Loucy (cell line): ENCODE measurements at regions not wholly inside any gene's neighbourhood (a gene's known extent, or its start where the extent isn't known, plus 50 kb on each side); places are given as distances from the start of the nearest gene placed in this dataset.

Source experiments
- H2AFZ ChIP-seq: fragments of 200-600 bp; sonication (generic); 2 replicates; pipeline ENCODE4 v1.6.0; 2016; ENCODE audit warnings: antibody characterized with exemption, mild to moderate bottlenecking, low read length, moderate library complexity
- H3F3A ChIP-seq: fragments of 200-600 bp; 2 replicates; pipeline ENCODE4 v1.6.0; 2016; ENCODE audit warnings: antibody characterized with exemption, low read depth, mild to moderate bottlenecking
- H3K27me3 ChIP-seq: fragments of 200-600 bp; sonication (generic); 2 replicates; pipeline ENCODE4 v1.6.1; 2014; ENCODE audit warnings: low read length, mild to moderate bottlenecking; ENCODE audit not compliant: insufficient read depth, poor library complexity, severe bottlenecking
- H3K36me3 ChIP-seq: fragments of 200-600 bp; sonication (generic); 2 replicates; pipeline ENCODE4 v1.6.1; 2016; ENCODE audit warnings: low read length; ENCODE audit not compliant: insufficient read depth
- H3K4me1 ChIP-seq: fragments of 200-600 bp; sonication (generic); 2 replicates; pipeline ENCODE4 v1.5.1; 2014; ENCODE audit warnings: low read length, mild to moderate bottlenecking; ENCODE audit not compliant: insufficient read depth, poor library complexity, severe bottlenecking
- H3K4me2 ChIP-seq: fragments of 200-600 bp; sonication (generic); 2 replicates; pipeline ENCODE4 v1.6.0; 2014; ENCODE audit warnings: antibody characterized with exemption, low read length, low read depth, mild to moderate bottlenecking; ENCODE audit not compliant: poor library complexity, severe bottlenecking
- H3K4me3 ChIP-seq: fragments of 200-600 bp; sonication (generic); 2 replicates; pipeline ENCODE4 v1.5.1; 2014; ENCODE audit warnings: low read length, mild to moderate bottlenecking, mixed read lengths; ENCODE audit not compliant: poor library complexity, severe bottlenecking
- H3K79me2 ChIP-seq: fragments of 200-600 bp; sonication (generic); 2 replicates; pipeline ENCODE4 v1.6.1; 2014; ENCODE audit warnings: low read length; ENCODE audit not compliant: insufficient read depth
- H3K9ac ChIP-seq: fragments of 200-600 bp; sonication (generic); 2 replicates; pipeline ENCODE4 v1.6.0; 2014; ENCODE audit warnings: mild to moderate bottlenecking, low read depth, low read length, moderate library complexity; ENCODE audit not compliant: poor library complexity, severe bottlenecking
- H3K9me2 ChIP-seq: fragments of 200-600 bp; sonication (generic); replicated peaks from 2 replicates; pipeline ENCODE4 v1.6.1; 2016; ENCODE audit warnings: low read depth, low read length, mixed read lengths
- H3K9me3 ChIP-seq: fragments of 200-600 bp; sonication (generic); 2 replicates; pipeline ENCODE4 v1.6.1; 2014; ENCODE audit warnings: mild to moderate bottlenecking, antibody characterized with exemption, low read length, low read depth; ENCODE audit not compliant: insufficient read depth
- H4K20me1 ChIP-seq: fragments of 200-600 bp; sonication (generic); 2 replicates; pipeline ENCODE4 v1.6.0; 2014; ENCODE audit warnings: antibody characterized with exemption, low read length, mild to moderate bottlenecking; ENCODE audit not compliant: insufficient read depth, poor library complexity, severe bottlenecking
- EZH2phosphoT487 ChIP-seq: fragments of 200-600 bp; IDR thresholded peaks from 2 replicates; pipeline ENCODE4 v1.6.1; 2018; ENCODE audit warnings: antibody characterized with exemption, mild to moderate bottlenecking, moderate library complexity, borderline replicate concordance
- TF ChIP-seq, protein P1 (sequence below): fragments of 200-600 bp; sonication (generic); conservative IDR thresholded peaks from 2 replicates; pipeline ENCODE4 v1.5.1; 2014; ENCODE audit warnings: mild to moderate bottlenecking, antibody characterized with exemption, low read length

DNA sequence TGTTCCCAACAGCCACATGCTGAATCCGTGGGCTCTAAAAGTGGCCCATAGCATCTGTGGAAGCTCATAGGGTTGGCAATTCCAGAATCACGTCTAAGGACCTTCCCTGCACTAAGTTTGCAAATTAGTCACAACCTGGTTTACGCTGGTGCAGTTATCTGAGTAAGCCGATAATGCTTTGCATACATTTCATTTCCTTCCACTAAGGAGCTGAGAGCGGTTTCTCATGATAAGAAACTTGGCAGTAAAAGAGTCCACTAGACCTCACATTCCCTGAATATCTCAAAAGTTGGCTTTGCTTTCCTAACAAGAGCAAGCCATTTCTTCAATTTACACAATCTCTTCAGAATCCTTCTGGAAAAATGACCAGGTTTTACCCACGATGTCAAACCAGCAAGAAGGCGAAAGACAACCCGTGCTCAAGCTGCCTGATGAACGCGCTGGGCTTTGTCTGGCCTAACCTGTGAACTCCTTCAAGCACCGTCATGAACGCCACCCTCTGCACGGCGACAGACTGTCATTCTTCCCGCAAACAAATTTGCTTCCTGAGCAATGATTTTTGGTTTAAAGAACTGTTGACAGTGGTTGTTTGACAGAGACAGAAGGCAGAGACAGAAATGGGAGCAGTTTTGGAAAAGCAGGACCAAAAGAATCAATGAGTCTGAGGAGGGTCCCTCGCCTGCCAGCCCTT, 73.0 kb upstream of the COPS8 start:
- no peak overlapping the region for H3K4me3 ChIP-seq
- H3K27me3 ChIP-seq = no peaks in the 10 kb centered on the region
- TF ChIP-seq, protein P1, sequence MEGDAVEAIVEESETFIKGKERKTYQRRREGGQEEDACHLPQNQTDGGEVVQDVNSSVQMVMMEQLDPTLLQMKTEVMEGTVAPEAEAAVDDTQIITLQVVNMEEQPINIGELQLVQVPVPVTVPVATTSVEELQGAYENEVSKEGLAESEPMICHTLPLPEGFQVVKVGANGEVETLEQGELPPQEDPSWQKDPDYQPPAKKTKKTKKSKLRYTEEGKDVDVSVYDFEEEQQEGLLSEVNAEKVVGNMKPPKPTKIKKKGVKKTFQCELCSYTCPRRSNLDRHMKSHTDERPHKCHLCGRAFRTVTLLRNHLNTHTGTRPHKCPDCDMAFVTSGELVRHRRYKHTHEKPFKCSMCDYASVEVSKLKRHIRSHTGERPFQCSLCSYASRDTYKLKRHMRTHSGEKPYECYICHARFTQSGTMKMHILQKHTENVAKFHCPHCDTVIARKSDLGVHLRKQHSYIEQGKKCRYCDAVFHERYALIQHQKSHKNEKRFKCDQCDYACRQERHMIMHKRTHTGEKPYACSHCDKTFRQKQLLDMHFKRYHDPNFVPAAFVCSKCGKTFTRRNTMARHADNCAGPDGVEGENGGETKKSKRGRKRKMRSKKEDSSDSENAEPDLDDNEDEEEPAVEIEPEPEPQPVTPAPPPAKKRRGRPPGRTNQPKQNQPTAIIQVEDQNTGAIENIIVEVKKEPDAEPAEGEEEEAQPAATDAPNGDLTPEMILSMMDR = no peak
- no peak for TF ChIP-seq EZH2phosphoT487
- H3K9me2 ChIP-seq = no peaks in the 10 kb centered on the region
- H2AFZ ChIP-seq = no peak overlapping the region
- no peaks in the 10 kb centered on the region for H3K36me3 ChIP-seq
- no peaks in the 10 kb centered on the region for H3K79me2 ChIP-seq
- no peaks in the 10 kb centered on the region for H3K9me3 ChIP-seq
- H4K20me1 ChIP-seq = no peaks in the 10 kb centered on the region
- H3K9ac ChIP-seq = no peak overlapping the region
- no peaks in the 10 kb centered on the region for H3K4me1 ChIP-seq
- no peaks in the 10 kb centered on the region for H3F3A ChIP-seq
- H3K4me2 ChIP-seq = no peak overlapping the region

DNA sequence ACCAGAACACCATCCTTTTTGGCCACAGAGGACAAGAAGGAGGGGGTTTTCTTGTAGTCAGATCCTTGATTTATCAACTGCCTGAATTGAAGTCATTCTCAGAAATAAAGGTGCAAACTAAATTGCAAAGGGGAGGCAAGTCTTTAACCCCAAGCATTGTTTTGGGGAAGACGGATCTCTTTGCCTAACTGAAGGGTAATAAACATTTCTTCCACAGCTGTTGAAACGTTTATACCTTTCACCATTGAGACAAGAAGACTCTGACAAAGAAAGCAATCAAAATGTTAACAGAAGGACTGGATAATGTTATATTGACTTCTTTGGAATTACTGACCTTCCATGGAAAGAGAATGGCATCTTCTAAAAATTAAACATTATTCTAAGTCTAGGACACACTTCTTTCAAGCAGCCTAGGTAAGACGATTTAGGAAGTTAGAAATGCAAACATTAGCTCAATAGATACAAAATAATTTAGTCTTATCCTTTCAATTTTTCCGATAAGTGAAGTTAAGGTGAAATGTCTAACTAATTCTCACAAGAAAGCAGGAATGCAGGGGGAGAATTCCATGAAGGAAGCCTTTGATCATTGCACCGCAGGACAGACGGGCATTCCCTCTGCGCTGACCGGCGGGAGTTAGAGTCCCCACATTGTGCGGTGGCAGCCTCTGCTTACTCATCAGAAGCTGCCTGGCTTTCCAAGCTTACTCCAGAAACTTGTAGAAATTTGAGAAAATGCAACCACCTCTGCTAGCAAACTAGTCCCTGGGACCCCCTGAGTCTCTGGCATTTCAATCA, 69.4 kb upstream of the COPS8 start:
- H2AFZ ChIP-seq = no peak overlapping the region
- no peak for TF ChIP-seq EZH2phosphoT487
- TF ChIP-seq, protein P1 = no peak
- H3K9me3 ChIP-seq = no peaks in the 10 kb centered on the region
- no peaks in the 10 kb centered on the region for H3K4me1 ChIP-seq
- H3K79me2 ChIP-seq = no peaks in the 10 kb centered on the region
- no peaks in the 10 kb centered on the region for H4K20me1 ChIP-seq
- H3K27me3 ChIP-seq = no peaks in the 10 kb centered on the region
- no peaks in the 10 kb centered on the region for H3F3A ChIP-seq
- no peak overlapping the region for H3K4me3 ChIP-seq
- H3K4me2 ChIP-seq = no peak overlapping the region
- H3K9ac ChIP-seq = no peak overlapping the region
- no peaks in the 10 kb centered on the region for H3K9me2 ChIP-seq
- no peaks in the 10 kb centered on the region for H3K36me3 ChIP-seq

DNA sequence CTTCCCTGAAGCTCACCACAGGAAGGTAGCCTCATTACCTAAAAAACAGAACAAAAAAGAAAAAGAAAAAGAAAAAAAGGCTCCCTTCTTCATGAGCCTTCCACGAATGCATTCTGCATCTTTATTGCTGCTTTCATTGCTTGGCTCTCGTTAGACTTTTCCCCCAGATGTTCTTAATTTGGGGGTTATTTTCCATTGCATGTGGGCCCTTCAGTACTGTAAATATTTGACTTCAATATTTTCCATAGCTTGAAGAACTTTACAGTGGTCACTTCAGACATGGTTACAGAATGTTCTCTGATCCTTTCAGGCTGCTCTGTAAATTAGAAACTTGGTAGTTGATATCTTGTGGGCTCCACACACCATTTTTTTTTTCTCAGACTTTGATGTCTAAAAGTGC, 65.6 kb upstream of the COPS8 start:
- Histone ChIP-seq H3K4me1 (no peaks in the 10 kb centered on the region), H3K79me2 (no peaks in the 10 kb centered on the region), H3K9me2 (no peaks in the 10 kb centered on the region), H3K27me3 (no peaks in the 10 kb centered on the region), H3F3A (no peaks in the 10 kb centered on the region), H2AFZ (no peak overlapping the region), H3K9ac (no peak overlapping the region), H3K4me3 (no peak overlapping the region), H3K36me3 (no peaks in the 10 kb centered on the region), H4K20me1 (no peaks in the 10 kb centered on the region), H3K4me2 (no peak overlapping the region), H3K9me3 (no peaks in the 10 kb centered on the region)
- no peak for TF ChIP-seq EZH2phosphoT487
- TF ChIP-seq, protein P1 = no peak
